SK-N-SH treated with all-trans-retinoic acid at 6 μM for 48 hours (cell line): ENCODE measurements at regions not wholly inside any gene's neighbourhood (a gene's known extent, or its start where the extent isn't known, plus 50 kb on each side); places are given as distances from the start of the nearest gene placed in this dataset.
"Not testable (repeated sequence)": the region's sequence is repeated elsewhere in the genome, so short reads cannot be mapped to it uniquely, and the experiment has no call there.

Experiments
- CREB5 ChIP-seq: fragments of 250-450 bp; sonication (Bioruptor Pico); IDR thresholded peaks from 2 replicates; pipeline ENCODE4 v1.5.1; 2020; ENCODE audit warnings: low read depth, mild to moderate bottlenecking, moderate library complexity
- CSDC2 ChIP-seq: fragments of 250-450 bp; sonication (Bioruptor Pico); IDR thresholded peaks from 2 replicates; pipeline ENCODE4 v1.5.0; 2020; ENCODE audit warnings: mild to moderate bottlenecking, moderate library complexity
- TCF4 ChIP-seq: fragments of 250-450 bp; sonication (Bioruptor Pico); IDR thresholded peaks from 2 replicates; pipeline ENCODE4 v1.8.0; 2021; ENCODE audit warnings: mild to moderate bottlenecking, moderate library complexity, borderline replicate concordance

GRCh38 chr4:189665712-189666305 is 274.9 kb upstream of the FRG1 start:
- TF ChIP-seq CREB5; TCF4 (CRISPR knock-in tag); CSDC2 (CRISPR knock-in tag): not testable (repeated sequence)
